Sigmoid colon (tissue), 3 donors: ENCODE measurements at regions not wholly inside any gene's neighbourhood (a gene's known extent, or its start where the extent isn't known, plus 50 kb on each side); places are given as distances from the start of the nearest gene placed in this dataset.

ENCODE experiments used
- CTCF ChIP-seq, 4 experiments: fragments of 450-650 bp in 3 of 4; fragments of 200-600 bp in 1 of 4; IDR thresholded peaks; one replicate each; pipeline ENCODE4 v1.5.1; 2016 to 2019; ENCODE audit warnings: antibody characterized with exemption in 4 of 4, mild to moderate bottlenecking in 3 of 4, moderate library complexity in 2 of 4
- POLR2A ChIP-seq, 2 donors: fragments of 450-650 bp; IDR thresholded peaks; one replicate each; pipeline ENCODE4 v1.6.1; 2016; ENCODE audit warnings: antibody characterized with exemption in 2 of 2, mild to moderate bottlenecking in 2 of 2, moderate library complexity in 2 of 2

- no peak for TF ChIP-seq POLR2A (IDR thresholded peaks at IDR 0.05)
- no peak for TF ChIP-seq CTCF (IDR thresholded peaks at IDR 0.05)
Observed at GRCh38 chr20:18984238-18985200, 170.9 kb downstream of the SCP2D1 start.
